HEK293T (cell line): ENCODE measurements at regions not wholly inside any gene's neighbourhood (a gene's known extent, or its start where the extent isn't known, plus 50 kb on each side); places are given as distances from the start of the nearest gene placed in this dataset.

ENCODE experiments used
- CTCF ChIA-PET: fragments of 350-600 bp; formaldehyde crosslinking; extraction: SDS; loops from one replicate; lab custom pipeline; 2021; ENCODE audit warnings: antibody characterized with exemption, inconsistent platforms; lab: Yijun Ruan, JAX
- POLR2A ChIA-PET: fragments of 350-600 bp; formaldehyde crosslinking; extraction: SDS; loops from one replicate; lab custom pipeline; 2020; ENCODE audit warnings: antibody characterized with exemption, inconsistent platforms; lab: Yijun Ruan, JAX
- DNase-seq: peaks from one replicate; pipeline ENCODE4 v3.0.0; 2012; ENCODE audit warnings: mixed read lengths; ENCODE audit errors: extremely low spot score
- ARNT ChIP-seq: fragments of 450-650 bp; IDR thresholded peaks from 2 replicates; pipeline ENCODE4 v1.6.1; 2017; ENCODE audit warnings: mild to moderate bottlenecking
- BHLHE40 ChIP-seq: fragments of 450-650 bp; IDR thresholded peaks from 2 replicates; pipeline ENCODE4 v1.6.1; 2016; ENCODE audit warnings: mild to moderate bottlenecking, moderate library complexity, borderline replicate concordance
- CTBP1 ChIP-seq: fragments of 450-650 bp; IDR thresholded peaks from 2 replicates; pipeline ENCODE4 v1.6.1; 2016; ENCODE audit warnings: borderline replicate concordance
- ELF4 ChIP-seq: fragments of 450-650 bp; IDR thresholded peaks from 2 replicates; pipeline ENCODE4 v1.6.1; 2017; ENCODE audit warnings: antibody characterized with exemption
- FOXA1 ChIP-seq: fragments of 450-650 bp; IDR thresholded peaks from 2 replicates; pipeline ENCODE4 v1.6.1; 2016; ENCODE audit warnings: mild to moderate bottlenecking
- FOXK2 ChIP-seq: fragments of 450-650 bp; IDR thresholded peaks from 2 replicates; pipeline ENCODE4 v1.6.1; 2016; ENCODE audit warnings: mild to moderate bottlenecking
- FOXM1 ChIP-seq: fragments of 450-650 bp; IDR thresholded peaks from 2 replicates; pipeline ENCODE4 v1.6.1; 2017; ENCODE audit warnings: mild to moderate bottlenecking, borderline replicate concordance
- HDGF ChIP-seq: fragments of 450-650 bp; IDR thresholded peaks from 2 replicates; pipeline ENCODE4 v1.6.1; 2017; ENCODE audit warnings: antibody characterized with exemption, borderline replicate concordance
- L3MBTL2 ChIP-seq: fragments of 450-650 bp; conservative IDR thresholded peaks from 2 replicates; pipeline ENCODE4 v1.6.1; 2016; ENCODE audit warnings: mild to moderate bottlenecking
- LEF1 ChIP-seq: fragments of 450-650 bp; IDR thresholded peaks from 2 replicates; pipeline ENCODE4 v1.6.1; 2017; ENCODE audit warnings: mild to moderate bottlenecking, borderline replicate concordance
- NFRKB ChIP-seq: fragments of 450-650 bp; IDR thresholded peaks from 2 replicates; pipeline ENCODE4 v1.6.1; 2016; ENCODE audit warnings: mild to moderate bottlenecking, moderate library complexity
- SP1 ChIP-seq: fragments of 450-650 bp; IDR thresholded peaks from 2 replicates; pipeline ENCODE4 v1.6.1; 2017
- SUZ12 ChIP-seq: fragments of 450-650 bp; IDR thresholded peaks from 2 replicates; pipeline ENCODE4 v1.6.1; 2016; ENCODE audit warnings: mild to moderate bottlenecking
- TARDBP ChIP-seq: fragments of 450-650 bp; IDR thresholded peaks from 2 replicates; pipeline ENCODE4 v1.6.1; 2016
- ZNF384 ChIP-seq: fragments of 450-650 bp; IDR thresholded peaks from 2 replicates; pipeline ENCODE4 v1.6.1; 2016
- TF ChIP-seq, protein P1 (sequence below): fragments of 450-650 bp; IDR thresholded peaks from 2 replicates; pipeline ENCODE4 v1.6.1; 2016

DNA sequence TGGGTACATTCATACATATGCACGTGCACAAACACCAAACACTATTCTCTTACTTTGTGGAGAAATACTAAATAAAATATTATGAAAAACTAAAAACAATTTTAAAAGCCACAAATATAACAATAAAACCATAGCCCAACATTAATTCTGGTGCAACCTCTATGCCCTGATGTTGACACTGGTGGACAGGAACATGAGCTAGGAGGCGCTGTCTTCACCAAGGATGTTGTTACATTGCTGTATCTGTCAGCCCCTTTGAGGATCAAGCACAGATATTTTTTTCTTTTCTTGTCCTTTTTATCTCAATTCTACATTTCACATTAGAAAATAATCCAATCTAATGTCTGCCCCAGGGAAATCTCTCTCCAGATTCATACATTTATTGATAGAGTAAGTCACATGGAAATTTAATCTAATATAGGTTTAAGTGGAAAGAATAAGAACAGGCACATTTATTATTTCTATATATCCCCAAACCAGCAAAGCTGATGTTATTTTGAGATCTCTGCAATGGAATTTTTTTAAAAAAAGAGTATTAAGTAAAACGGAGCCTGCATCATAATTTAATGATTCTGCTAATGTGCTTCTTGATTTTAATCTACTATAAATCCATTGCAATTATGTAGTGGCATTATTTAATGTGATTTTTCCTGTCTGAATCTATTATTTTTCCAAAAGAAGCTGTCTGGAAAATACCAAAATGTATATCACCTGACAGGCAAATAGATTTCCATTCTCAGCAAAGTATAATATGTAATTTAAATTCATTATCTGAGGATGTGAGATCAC is 716.5 kb downstream of the MTRR start:
- CTCF ChIA-PET = no interaction called here
- no peak for DNase-seq
- TF ChIP-seq FOXK2 (no peak), FOXM1 (no peak), TARDBP (no peak), ARNT (no peak), L3MBTL2 (no peak), FOXA1 (no peak), ELF4 (no peak)
- POLR2A ChIA-PET = no interaction called here

DNA sequence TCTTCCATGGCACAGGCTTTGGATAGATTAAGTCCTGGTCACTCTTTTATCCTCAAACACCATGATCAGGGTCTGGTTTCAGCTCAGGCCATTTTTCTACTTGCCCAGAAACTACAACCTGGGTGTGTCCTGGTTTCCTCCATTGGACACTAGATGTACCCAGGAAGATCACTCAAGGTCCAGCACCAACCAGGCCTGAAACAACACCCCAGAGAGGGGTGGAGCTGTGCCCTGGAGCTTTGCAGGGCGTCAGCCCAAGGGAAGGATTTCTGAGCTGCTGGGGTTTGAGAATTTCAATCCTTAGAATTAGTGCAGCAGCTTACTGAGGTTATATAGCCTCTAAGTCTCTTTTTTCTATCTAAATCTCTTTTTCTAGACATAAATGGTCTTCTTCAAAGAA is 722.0 kb downstream of the MTRR start:
- POLR2A ChIA-PET = no interaction called here
- CTCF ChIA-PET = no interaction called here
- DNase-seq = no peak
- no peak for TF ChIP-seq ZNF384
- TF ChIP-seq LEF1 = no peak
- TF ChIP-seq BHLHE40 = no peak
- no peak for TF ChIP-seq SP1
- TF ChIP-seq L3MBTL2 = no peak
- no peak for TF ChIP-seq CTBP1
- TF ChIP-seq, protein P1, sequence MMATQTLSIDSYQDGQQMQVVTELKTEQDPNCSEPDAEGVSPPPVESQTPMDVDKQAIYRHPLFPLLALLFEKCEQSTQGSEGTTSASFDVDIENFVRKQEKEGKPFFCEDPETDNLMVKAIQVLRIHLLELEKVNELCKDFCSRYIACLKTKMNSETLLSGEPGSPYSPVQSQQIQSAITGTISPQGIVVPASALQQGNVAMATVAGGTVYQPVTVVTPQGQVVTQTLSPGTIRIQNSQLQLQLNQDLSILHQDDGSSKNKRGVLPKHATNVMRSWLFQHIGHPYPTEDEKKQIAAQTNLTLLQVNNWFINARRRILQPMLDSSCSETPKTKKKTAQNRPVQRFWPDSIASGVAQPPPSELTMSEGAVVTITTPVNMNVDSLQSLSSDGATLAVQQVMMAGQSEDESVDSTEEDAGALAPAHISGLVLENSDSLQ = no peak
- no peak for TF ChIP-seq TARDBP
- TF ChIP-seq SUZ12 = no peak
- TF ChIP-seq ARNT = no peak
- TF ChIP-seq FOXM1 = no peak
- no peak for TF ChIP-seq FOXA1
- no peak for TF ChIP-seq ELF4
- TF ChIP-seq NFRKB = no peak
- no peak for TF ChIP-seq HDGF
- TF ChIP-seq FOXK2 = no peak

DNA sequence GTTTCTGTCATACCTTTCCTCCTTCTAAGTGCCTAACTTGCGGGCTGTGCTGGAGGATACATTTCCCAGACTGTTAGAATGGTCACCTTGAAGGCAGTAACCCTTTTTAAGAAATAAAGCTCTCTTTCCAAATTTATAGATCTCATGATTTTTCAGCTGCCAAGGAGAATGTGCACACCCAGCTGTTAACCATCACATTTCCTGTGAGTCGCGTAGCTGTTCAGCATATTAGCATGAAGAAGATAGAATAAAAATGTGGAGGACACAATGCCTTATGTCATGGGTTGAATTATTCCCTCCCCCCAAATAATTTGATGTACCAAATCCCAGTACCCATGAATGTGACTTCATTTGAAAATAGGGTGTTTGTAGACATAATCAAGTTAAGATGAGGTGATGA is 729.4 kb downstream of the MTRR start:
- ChIA-PET POLR2A (no interaction called here), CTCF (no interaction called here)
- TF ChIP-seq L3MBTL2 = no peak
- no peak for TF ChIP-seq HDGF
- TF ChIP-seq ZNF384 = no peak
- no peak for TF ChIP-seq BHLHE40
- no peak for TF ChIP-seq ELF4
- TF ChIP-seq TARDBP = no peak
- TF ChIP-seq FOXK2 = no peak
- TF ChIP-seq NFRKB = no peak
- no peak for TF ChIP-seq FOXA1
- no peak for TF ChIP-seq CTBP1
- TF ChIP-seq SUZ12 = no peak
- TF ChIP-seq, protein P1 = no peak
- TF ChIP-seq ARNT = no peak
- no peak for TF ChIP-seq LEF1
- no peak for TF ChIP-seq FOXM1
- DNase-seq = no peak

DNA sequence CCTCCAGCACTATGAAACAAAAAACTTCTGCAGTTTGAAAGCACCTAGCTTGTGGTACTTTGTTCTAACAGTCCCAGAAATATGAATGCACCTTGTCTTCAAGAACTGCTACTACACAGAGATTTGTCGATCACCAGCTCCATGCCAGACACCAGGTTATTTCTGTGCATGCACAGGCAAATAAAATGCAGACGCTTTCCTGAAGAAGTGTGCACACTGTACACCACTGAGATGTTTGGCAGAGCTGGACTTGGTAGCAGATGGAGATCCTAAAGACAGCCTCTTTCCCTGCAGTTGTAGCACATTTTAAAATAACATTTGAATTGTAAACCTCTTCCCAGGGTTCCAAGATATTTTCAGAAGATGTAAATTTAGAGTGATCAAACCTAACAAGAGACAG is 730.0 kb downstream of the MTRR start:
- ChIA-PET CTCF (no interaction called here), POLR2A (no interaction called here)
- DNase-seq = no peak
- no peak for TF ChIP-seq FOXK2
- TF ChIP-seq ARNT = no peak
- TF ChIP-seq NFRKB = no peak
- no peak for TF ChIP-seq BHLHE40
- TF ChIP-seq SUZ12 = no peak
- no peak for TF ChIP-seq FOXM1
- no peak for TF ChIP-seq ZNF384
- TF ChIP-seq LEF1 = no peak
- no peak for TF ChIP-seq SP1
- no peak for TF ChIP-seq ELF4
- TF ChIP-seq, protein P1 = no peak
- no peak for TF ChIP-seq CTBP1
- no peak for TF ChIP-seq FOXA1

DNA sequence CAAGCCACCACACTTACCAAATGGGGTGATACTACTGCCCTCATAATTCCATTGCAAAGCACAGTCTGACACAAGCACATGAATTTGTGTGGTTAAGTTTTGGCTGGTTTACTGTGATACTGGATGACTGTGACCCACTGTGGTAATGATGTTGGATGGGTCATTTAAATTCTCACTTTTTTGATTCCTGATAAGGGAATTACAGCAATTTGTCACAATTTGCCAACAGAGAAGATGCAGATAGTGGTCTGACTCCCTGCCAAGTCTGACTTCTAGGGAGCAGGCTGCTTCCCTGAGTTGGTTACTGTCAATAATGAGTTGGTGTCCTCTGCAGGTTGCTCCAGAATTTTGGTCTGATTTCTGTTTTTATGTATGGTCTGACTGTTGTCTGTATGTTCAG is 731.9 kb downstream of the MTRR start:
- POLR2A ChIA-PET = no interaction called here
- TF ChIP-seq NFRKB (no peak), SP1 (no peak)
- CTCF ChIA-PET = no interaction called here
- DNase-seq = no peak

DNA sequence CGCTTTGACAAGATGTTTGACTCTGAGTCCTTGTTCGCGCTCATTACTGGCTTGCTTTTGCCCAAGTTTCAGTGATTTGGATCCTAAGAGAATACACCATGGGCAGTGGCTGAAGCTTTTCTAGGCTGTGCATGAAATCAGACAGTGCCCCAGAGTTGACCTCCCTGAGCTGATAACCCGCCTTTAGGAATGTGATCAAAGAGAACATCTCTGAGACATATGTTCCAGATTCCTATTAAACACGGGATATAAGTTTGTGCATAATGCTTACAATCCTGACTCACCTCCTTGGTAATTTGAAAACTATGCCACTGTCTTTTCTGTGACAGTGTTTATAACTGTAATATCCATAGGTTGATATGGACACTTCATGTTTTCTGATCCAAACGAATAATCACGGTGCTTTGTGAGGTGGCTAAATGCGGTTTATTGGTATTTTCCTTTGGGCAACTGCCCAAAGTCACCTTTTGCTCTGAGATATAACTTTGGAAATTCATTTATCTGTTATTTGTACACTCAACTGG is 732.9 kb downstream of the MTRR start:
- POLR2A ChIA-PET = no interaction called here
- TF ChIP-seq SP1 (no peak), FOXM1 (no peak), SUZ12 (no peak), ZNF384 (no peak), LEF1 (no peak), FOXA1 (no peak), TARDBP (no peak), HDGF (no peak), ARNT (no peak)
- TF ChIP-seq, protein P1 = no peak
- DNase-seq = no peak
- CTCF ChIA-PET = no interaction called here
